PC-3 (cell line): ENCODE measurements at regions not wholly inside any gene's neighbourhood (a gene's known extent, or its start where the extent isn't known, plus 50 kb on each side); places are given as distances from the start of the nearest gene placed in this dataset.
"Not testable (repeated sequence)": the region's sequence is repeated elsewhere in the genome, so short reads cannot be mapped to it uniquely, and the experiment has no call there.

ENCODE experiments used
- ATAC-seq: fragments of 200-7000 bp; cut with Tn5 transposase; 2 replicates; pipeline ENCODE4 v1.9.1; 2020; ENCODE audit warnings: mild to moderate bottlenecking, moderate library complexity
- BruUV-seq: library from RNA; stranded (reverse); fragments of 400-500 nt; replicated peaks from 2 replicates; lab custom pipeline; 2021; lab: Mats Ljungman, UMichigan
- CTCF ChIA-PET: fragments of 300-600 bp; sonication (Branson Sonifier 250); formaldehyde crosslinking; loops from one replicate; lab custom pipeline; 2022; ENCODE audit warnings: antibody characterized with exemption; lab: Charles Lee
- POLR2A ChIA-PET: fragments of 300-600 bp; sonication (Branson Sonifier 250); formaldehyde crosslinking; loops from one replicate; lab custom pipeline; 2022; ENCODE audit warnings: antibody characterized with exemption; ENCODE audit not compliant: unreplicated experiment; lab: Charles Lee
- DNase-seq: peaks from one replicate; pipeline ENCODE4 v3.0.0-alpha.2; 2015
- H2AFZ ChIP-seq: fragments of 300-600 bp; sonication (generic); 2 replicates; pipeline ENCODE4 v1.6.0; 2016; ENCODE audit warnings: antibody characterized with exemption, low read length
- H3F3A ChIP-seq: fragments of 300-600 bp; sonication (generic); one replicate; pipeline ENCODE4 v1.6.0; 2017; ENCODE audit warnings: antibody characterized with exemption, low read length, control low read depth, mild to moderate bottlenecking; ENCODE audit not compliant: unreplicated experiment
- H3K27ac ChIP-seq: fragments of 300-600 bp; sonication (generic); 2 replicates; pipeline ENCODE4 v1.5.1; 2016; ENCODE audit warnings: mild to moderate bottlenecking, low read length
- H3K27me3 ChIP-seq: fragments of 300-600 bp; sonication (generic); 2 replicates; pipeline ENCODE4 v1.6.1; 2016; ENCODE audit warnings: low read length, mixed read lengths
- H3K36me3 ChIP-seq: fragments of 300-600 bp; sonication (generic); 2 replicates; pipeline ENCODE4 v1.6.1; 2016; ENCODE audit warnings: low read depth, mixed run types, low read length, mixed read lengths
- H3K4me1 ChIP-seq: fragments of 300-600 bp; sonication (generic); 2 replicates; pipeline ENCODE4 v1.5.1; 2016; ENCODE audit warnings: low read length; ENCODE audit not compliant: insufficient read depth
- H3K4me2 ChIP-seq: fragments of 300-600 bp; sonication (generic); 2 replicates; pipeline ENCODE4 v1.6.0; 2016; ENCODE audit warnings: low read length
- H3K4me3 ChIP-seq: fragments of 300-600 bp; sonication (generic); 2 replicates; pipeline ENCODE4 v1.5.1; 2016; ENCODE audit warnings: mild to moderate bottlenecking, low read length, mixed read lengths
- H3K79me2 ChIP-seq: fragments of 300-600 bp; sonication (generic); 2 replicates; pipeline ENCODE4 v1.6.1; 2017; ENCODE audit warnings: low read length, mixed read lengths
- H3K9ac ChIP-seq: fragments of 300-600 bp; sonication (generic); 2 replicates; pipeline ENCODE4 v1.6.0; 2016; ENCODE audit warnings: mild to moderate bottlenecking, low read length
- H3K9me2 ChIP-seq: fragments of 300-600 bp; sonication (generic); replicated peaks from 2 replicates; pipeline ENCODE4 v1.6.1; 2016; ENCODE audit warnings: mixed run types, low read length, mixed read lengths
- H3K9me3 ChIP-seq: fragments of 300-600 bp; sonication (generic); 2 replicates; pipeline ENCODE4 v1.6.1; 2016; ENCODE audit warnings: low read length, mixed read lengths
- H4K20me1 ChIP-seq: fragments of 300-600 bp; sonication (generic); 2 replicates; pipeline ENCODE4 v1.6.1; 2016; ENCODE audit warnings: low read length, mixed read lengths
- EZH2 ChIP-seq: fragments of 300-600 bp; sonication (generic); IDR thresholded peaks from one replicate; pipeline ENCODE4 v1.6.1; 2017; ENCODE audit warnings: antibody characterized with exemption, mild to moderate bottlenecking, low read length; ENCODE audit not compliant: unreplicated experiment
- EZH2phosphoT487 ChIP-seq: fragments of 300-600 bp; sonication (generic); IDR thresholded peaks from 2 replicates; pipeline ENCODE4 v1.6.1; 2018; ENCODE audit warnings: mild to moderate bottlenecking, antibody characterized with exemption, low read length, borderline replicate concordance
- intact Hi-C: fragments of 100-400 bp; cut with micrococcal nuclease; formaldehyde crosslinking; loops from 2 replicates; pipeline ENCODE4 v1.9.0; 2023
- TF ChIP-seq, protein P1 (sequence below): fragments of 300-600 bp; sonication (generic); conservative IDR thresholded peaks from 2 replicates; pipeline ENCODE4 v1.5.1; 2017; ENCODE audit warnings: antibody characterized with exemption, low read depth, mild to moderate bottlenecking, low read length

DNA sequence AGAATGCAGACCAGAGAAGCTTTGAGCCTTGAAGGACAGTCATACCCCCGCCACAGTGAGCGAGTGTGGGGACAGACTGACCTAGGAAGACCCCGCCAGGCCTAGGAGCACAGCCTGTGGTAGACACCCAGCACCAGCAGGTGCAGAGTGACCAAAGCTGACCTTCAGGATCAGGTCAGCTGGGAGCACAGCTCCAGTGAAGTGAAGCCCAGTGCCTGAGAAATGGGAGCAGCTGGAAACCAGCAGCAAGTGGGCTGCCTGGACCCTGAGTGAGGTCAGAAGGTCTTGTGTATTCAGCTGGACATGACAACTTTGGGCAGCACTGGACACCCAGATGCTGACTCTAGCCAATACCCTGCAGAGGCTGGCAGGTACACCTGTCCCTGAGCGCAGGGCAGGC, 268.9 kb downstream of the TEX29 start:
- no peaks in the 10 kb centered on the region for H3K79me2 ChIP-seq
- intact Hi-C loops, result no loop called here
- H2AFZ ChIP-seq, result no peak overlapping the region
- no peaks in the 10 kb centered on the region for H3F3A ChIP-seq
- no peak overlapping the region for H3K4me3 ChIP-seq
- no peaks in the 10 kb centered on the region for H3K36me3 ChIP-seq
- ATAC-seq (no peak), DNase-seq (no peak)
- BruUV-seq, result no TSS peak
- no peaks in the 10 kb centered on the region for H3K4me1 ChIP-seq
- ChIA-PET POLR2A (no interaction called here), CTCF (no interaction called here)
- H3K27me3 ChIP-seq, result peaks cover 34% of the 10 kb centered on the region
- H3K9ac ChIP-seq, result no peak overlapping the region
- no peaks in the 10 kb centered on the region for H3K9me2 ChIP-seq
- H3K9me3 ChIP-seq, result no peaks in the 10 kb centered on the region
- TF ChIP-seq EZH2 (no peak), EZH2phosphoT487 (no peak)
- TF ChIP-seq, protein P1, sequence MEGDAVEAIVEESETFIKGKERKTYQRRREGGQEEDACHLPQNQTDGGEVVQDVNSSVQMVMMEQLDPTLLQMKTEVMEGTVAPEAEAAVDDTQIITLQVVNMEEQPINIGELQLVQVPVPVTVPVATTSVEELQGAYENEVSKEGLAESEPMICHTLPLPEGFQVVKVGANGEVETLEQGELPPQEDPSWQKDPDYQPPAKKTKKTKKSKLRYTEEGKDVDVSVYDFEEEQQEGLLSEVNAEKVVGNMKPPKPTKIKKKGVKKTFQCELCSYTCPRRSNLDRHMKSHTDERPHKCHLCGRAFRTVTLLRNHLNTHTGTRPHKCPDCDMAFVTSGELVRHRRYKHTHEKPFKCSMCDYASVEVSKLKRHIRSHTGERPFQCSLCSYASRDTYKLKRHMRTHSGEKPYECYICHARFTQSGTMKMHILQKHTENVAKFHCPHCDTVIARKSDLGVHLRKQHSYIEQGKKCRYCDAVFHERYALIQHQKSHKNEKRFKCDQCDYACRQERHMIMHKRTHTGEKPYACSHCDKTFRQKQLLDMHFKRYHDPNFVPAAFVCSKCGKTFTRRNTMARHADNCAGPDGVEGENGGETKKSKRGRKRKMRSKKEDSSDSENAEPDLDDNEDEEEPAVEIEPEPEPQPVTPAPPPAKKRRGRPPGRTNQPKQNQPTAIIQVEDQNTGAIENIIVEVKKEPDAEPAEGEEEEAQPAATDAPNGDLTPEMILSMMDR, result no peak
- no peak overlapping the region for H3K4me2 ChIP-seq
- no peaks in the 10 kb centered on the region for H4K20me1 ChIP-seq
- no peak overlapping the region for H3K27ac ChIP-seq

- CTCF ChIA-PET, result no interaction called here
- H3K9me3 ChIP-seq, result no peaks in the 10 kb centered on the region
- no peaks in the 10 kb centered on the region for H3K4me1 ChIP-seq
- ATAC-seq, result no peak
- H3F3A ChIP-seq, result no peaks in the 10 kb centered on the region
- H3K9ac ChIP-seq, result no peak overlapping the region
- H3K79me2 ChIP-seq, result no peaks in the 10 kb centered on the region
- POLR2A ChIA-PET, result no interaction called here
- no peak overlapping the region for H3K4me3 ChIP-seq
- intact Hi-C loops, result no loop called here
- no peaks in the 10 kb centered on the region for H3K9me2 ChIP-seq
- H3K4me2 ChIP-seq, result no peak overlapping the region
- no peak overlapping the region for H2AFZ ChIP-seq
- TF ChIP-seq EZH2phosphoT487 (no peak), EZH2 (no peak)
- TF ChIP-seq, protein P1, result no peak
- BruUV-seq, result no TSS peak
- no peaks in the 10 kb centered on the region for H4K20me1 ChIP-seq
- DNase-seq, result no peak
- no peak overlapping the region for H3K27ac ChIP-seq
- H3K27me3 ChIP-seq, result peaks cover 28% of the 10 kb centered on the region
- no peaks in the 10 kb centered on the region for H3K36me3 ChIP-seq
Measured at GRCh38 chr13:111589992-111590391, 269.6 kb downstream of the TEX29 start.

- no peak for DNase-seq
- no peak for TF ChIP-seq EZH2
- TF ChIP-seq, protein P1, result no peak
- TF ChIP-seq EZH2phosphoT487, result no peak
- BruUV-seq, result no TSS peak
- Histone ChIP-seq H2AFZ (no peak overlapping the region), H3K9me3 (no peaks in the 10 kb centered on the region), H3K27me3 (peaks cover 22% of the 10 kb centered on the region; the same call in 1 of the 2 replicates), H3K36me3 (no peaks in the 10 kb centered on the region), H3F3A (no peaks in the 10 kb centered on the region), H3K4me3 (no peak overlapping the region), H3K4me2 (no peak overlapping the region), H3K4me1 (no peaks in the 10 kb centered on the region), H3K79me2 (no peaks in the 10 kb centered on the region), H3K9ac (no peak overlapping the region), H3K27ac (no peak overlapping the region), H4K20me1 (no peaks in the 10 kb centered on the region), H3K9me2 (no peaks in the 10 kb centered on the region)
- intact Hi-C loops, result no loop called here
- ChIA-PET CTCF (no interaction called here), POLR2A (no interaction called here)
- ATAC-seq, result no peak
Measured at GRCh38 chr13:111590796-111591195, 270.4 kb downstream of the TEX29 start.

- H3K79me2 ChIP-seq, H3K27ac ChIP-seq, H3K4me2 ChIP-seq, H2AFZ ChIP-seq, H3K4me3 ChIP-seq, H3F3A ChIP-seq, H3K4me1 ChIP-seq, intact Hi-C loops, DNase-seq, H3K9me3 ChIP-seq, H3K9me2 ChIP-seq, H3K36me3 ChIP-seq, ATAC-seq, H4K20me1 ChIP-seq, H3K9ac ChIP-seq, POLR2A ChIA-PET, BruUV-seq, CTCF ChIA-PET: not testable (repeated sequence)
- peaks cover 15% of the 10 kb centered on the region; the same call in 1 of the 2 replicates for H3K27me3 ChIP-seq
Measured at GRCh38 chr13:111593490-111593889, 273.0 kb downstream of the TEX29 start.
